ENCODE measurements at regions not wholly inside any gene's neighbourhood (a gene's known extent, or its start where the extent isn't known, plus 50 kb on each side); places are given as distances from the start of the nearest gene placed in this dataset.

GRCh38 chr5:160175438-160176218, 53.7 kb upstream of the FABP6 start:
- ATAC-seq (replicated peaks) (no peak), DNase-seq (no peak)
- Mint-ChIP-seq H3K27me3 (peaks cover 12 to 19% of the 10 kb centered on the region in 2 donors), H3K4me3 (no peak overlapping the region), H3K9me3 (no peaks in the 10 kb centered on the region), H3K36me3 (ENCODE audit: insufficient read depth) (no peaks in the 10 kb centered on the region), H3K4me1 (ENCODE audit: low read depth in 2 of 2) (no peaks in the 10 kb centered on the region), H3K27ac (no peak overlapping the region)

GRCh38 chr5:160174780-160175437, 54.4 kb upstream of the FABP6 start:
- no peaks in the 10 kb centered on the region for H3K4me1 Mint-ChIP-seq (ENCODE audit: low read depth in 2 of 2)
- DNase-seq = no peak
- H3K27ac Mint-ChIP-seq = no peak overlapping the region
- no peaks in the 10 kb centered on the region for H3K9me3 Mint-ChIP-seq
- ATAC-seq (replicated peaks) = no peak
- no peaks in the 10 kb centered on the region for H3K36me3 Mint-ChIP-seq (ENCODE audit: insufficient read depth)
- no peak overlapping the region for H3K4me3 Mint-ChIP-seq
- peaks cover 12 to 21% of the 10 kb centered on the region in 2 donors for H3K27me3 Mint-ChIP-seq

- Mint-ChIP-seq H3K4me3 (no peak overlapping the region), H3K27me3 (peaks cover 18 to 27% of the 10 kb centered on the region in 2 donors)
These were observed 55.0 kb upstream of the FABP6 start for GRCh38 chr5:160174290-160174689.

GRCh38 chr5:160171666-160172065, 52.4 kb upstream of the PWWP2A start:
- ATAC-seq (replicated peaks) (no peak), DNase-seq (no peak)
- H3K27me3 Mint-ChIP-seq = peaks cover 35 to 44% of the 10 kb centered on the region in 2 donors
- no peak overlapping the region for H3K4me3 Mint-ChIP-seq
- no peak overlapping the region for H3K27ac Mint-ChIP-seq
- no peaks in the 10 kb centered on the region for H3K36me3 Mint-ChIP-seq (ENCODE audit: insufficient read depth)
- H3K9me3 Mint-ChIP-seq = no peaks in the 10 kb centered on the region
- H3K4me1 Mint-ChIP-seq (ENCODE audit: low read depth in 2 of 2) = no peaks in the 10 kb centered on the region

More at GRCh38 chr5:160174290-160174689, 55.0 kb upstream of the FABP6 start:
- H3K27ac Mint-ChIP-seq = no peak overlapping the region
- no peaks in the 10 kb centered on the region for H3K4me1 Mint-ChIP-seq (ENCODE audit: low read depth in 2 of 2)
- DNase-seq (no peak), ATAC-seq (replicated peaks) (no peak)
- H3K36me3 Mint-ChIP-seq (ENCODE audit: insufficient read depth) = no peaks in the 10 kb centered on the region
- H3K9me3 Mint-ChIP-seq = no peaks in the 10 kb centered on the region

GRCh38 chr5:160169326-160169725, 50.1 kb upstream of the PWWP2A start:
- Mint-ChIP-seq H3K27ac (no peak overlapping the region), H3K9me3 (no peaks in the 10 kb centered on the region), H3K4me3 (no peak overlapping the region), H3K4me1 (ENCODE audit: low read depth in 2 of 2) (peaks cover 0 to 8% of the 10 kb centered on the region in 2 donors), H3K36me3 (ENCODE audit: insufficient read depth) (no peaks in the 10 kb centered on the region), H3K27me3 (peaks cover 50 to 57% of the 10 kb centered on the region in 2 donors)
- ATAC-seq (replicated peaks) = no peak
- no peak for DNase-seq
